H9 (cell line): ENCODE measurements at regions not wholly inside any gene's neighbourhood (a gene's known extent, or its start where the extent isn't known, plus 50 kb on each side); places are given as distances from the start of the nearest gene placed in this dataset.

ENCODE experiments used
- DNase-seq: peaks from one replicate; pipeline ENCODE4 v3.0.0-alpha.2; 2017
- H2AFZ ChIP-seq: one replicate; pipeline ENCODE4 v1.6.1; 2013; ENCODE audit warnings: mild to moderate bottlenecking, low read length, control low read depth, moderate library complexity
- H2AK5ac ChIP-seq: 2 replicates; pipeline ENCODE4 v1.6.1; 2013; ENCODE audit warnings: low read length, control low read depth, mixed read lengths; ENCODE audit not compliant: insufficient read length
- H2BK120ac ChIP-seq: one replicate; pipeline ENCODE4 v1.6.1; 2013; ENCODE audit warnings: low read depth, mild to moderate bottlenecking, low read length, control low read depth, inconsistent platforms; ENCODE audit not compliant: poor library complexity, severe bottlenecking
- H2BK12ac ChIP-seq: 2 replicates; pipeline ENCODE4 v1.6.1; 2013; ENCODE audit warnings: low read length, control low read depth, mixed read lengths, low read depth; ENCODE audit not compliant: insufficient read length
- H2BK15ac ChIP-seq: 2 replicates; pipeline ENCODE4 v1.6.1; 2013; ENCODE audit warnings: low read depth, low read length, control low read depth
- H2BK20ac ChIP-seq: one replicate; pipeline ENCODE4 v1.6.1; 2013; ENCODE audit warnings: low read depth, mild to moderate bottlenecking, low read length, control low read depth, inconsistent platforms; ENCODE audit not compliant: poor library complexity, severe bottlenecking
- H2BK5ac ChIP-seq: 2 replicates; pipeline ENCODE4 v1.6.1; 2013; ENCODE audit warnings: low read length, control low read depth, mixed read lengths; ENCODE audit not compliant: insufficient read length
- H3K14ac ChIP-seq: 2 replicates; pipeline ENCODE4 v1.6.1; 2013; ENCODE audit warnings: low read length, control low read depth; ENCODE audit not compliant: insufficient read depth
- H3K18ac ChIP-seq: 2 replicates; pipeline ENCODE4 v1.6.1; 2013; ENCODE audit warnings: low read depth, mild to moderate bottlenecking, mixed read lengths, low read length, control low read depth; ENCODE audit not compliant: insufficient read length
- H3K23ac ChIP-seq: 2 replicates; pipeline ENCODE4 v1.6.1; 2013; ENCODE audit warnings: low read length, control low read depth, mixed read lengths, low read depth; ENCODE audit not compliant: insufficient read length
- H3K23me2 ChIP-seq: 2 replicates; pipeline ENCODE4 v1.6.1; 2013; ENCODE audit warnings: low read depth, mild to moderate bottlenecking, mixed read lengths, low read length, control low read depth; ENCODE audit not compliant: insufficient read length, poor library complexity, severe bottlenecking
- H3K27ac ChIP-seq: 2 replicates; pipeline ENCODE4 v1.5.1; 2013; ENCODE audit warnings: low read length, control low read depth, mixed read lengths, low read depth; ENCODE audit not compliant: insufficient read length
- H3K27me3 ChIP-seq: 2 replicates; pipeline ENCODE4 v1.6.1; 2013; ENCODE audit warnings: low read length, control low read depth, inconsistent platforms; ENCODE audit not compliant: insufficient read depth
- H3K4ac ChIP-seq: 2 replicates; pipeline ENCODE4 v1.6.1; 2013; ENCODE audit warnings: low read depth, mild to moderate bottlenecking, control low read depth, inconsistent platforms, low read length, moderate library complexity
- H3K4me1 ChIP-seq: 2 replicates; pipeline ENCODE4 v1.6.1; 2013; ENCODE audit warnings: low read length, control low read depth, inconsistent platforms; ENCODE audit not compliant: insufficient read depth
- H3K4me2 ChIP-seq: 2 replicates; pipeline ENCODE4 v1.6.1; 2013; ENCODE audit warnings: low read length, control low read depth, mixed read lengths; ENCODE audit not compliant: insufficient read length, insufficient read depth
- H3K56ac ChIP-seq: 2 replicates; pipeline ENCODE4 v1.6.1; 2013; ENCODE audit warnings: low read depth, mild to moderate bottlenecking, mixed read lengths, low read length, control low read depth; ENCODE audit not compliant: insufficient read length
- H3K79me1 ChIP-seq: 2 replicates; pipeline ENCODE4 v1.6.1; 2013; ENCODE audit warnings: low read depth, mild to moderate bottlenecking, moderate library complexity, low read length, control low read depth, inconsistent platforms; ENCODE audit not compliant: insufficient read depth, poor library complexity, severe bottlenecking
- H3K79me2 ChIP-seq: 2 replicates; pipeline ENCODE4 v1.6.1; 2013; ENCODE audit warnings: low read length, control low read depth, inconsistent platforms; ENCODE audit not compliant: insufficient read depth
- H3K9ac ChIP-seq: 2 replicates; pipeline ENCODE4 v1.6.1; 2013; ENCODE audit warnings: low read length, control low read depth, mixed read lengths; ENCODE audit not compliant: insufficient read length; ENCODE audit errors: extremely low read depth
- H3K9me3 ChIP-seq: one replicate; pipeline ENCODE4 v1.6.1; 2013; ENCODE audit warnings: low read depth, low read length, inconsistent platforms; ENCODE audit not compliant: control insufficient read depth
- H3T11ph ChIP-seq: one replicate; pipeline ENCODE4 v1.6.1; 2013; ENCODE audit warnings: mild to moderate bottlenecking, low read length, control low read depth, inconsistent platforms
- H4K20me1 ChIP-seq: one replicate; pipeline ENCODE4 v1.6.1; 2013; ENCODE audit not compliant: control insufficient read depth, insufficient read length, insufficient read depth
- H4K5ac ChIP-seq: 2 replicates; pipeline ENCODE4 v1.6.1; 2013; ENCODE audit warnings: low read depth, mild to moderate bottlenecking, mixed read lengths, low read length, control low read depth; ENCODE audit not compliant: insufficient read length
- H4K8ac ChIP-seq: replicated peaks from 2 replicates; pipeline ENCODE4 v1.6.1; 2013; ENCODE audit warnings: low read length, control low read depth, mixed read lengths, low read depth; ENCODE audit not compliant: insufficient read length
- H4K91ac ChIP-seq: 2 replicates; pipeline ENCODE4 v1.6.1; 2013; ENCODE audit warnings: low read depth, mild to moderate bottlenecking, moderate library complexity, mixed read lengths, low read length, control low read depth; ENCODE audit not compliant: insufficient read length
- H3K27ac Mint-ChIP-seq, 3 experiments: 2 replicates in 2 of 3; 3 replicates in 1 of 3; pipeline ENCODE4 v1.8.0; 2020 to 2021; ENCODE audit warnings: mixed read lengths in 3 of 3, mild to moderate bottlenecking in 1 of 3, moderate library complexity in 1 of 3
- H3K27me3 Mint-ChIP-seq: 2 replicates; pipeline ENCODE4 v1.8.0; 2021; ENCODE audit warnings: low read depth, mild to moderate bottlenecking, moderate library complexity, mixed read lengths
- H3K36me3 Mint-ChIP-seq, 3 experiments: 2 replicates in 2 of 3; 3 replicates in 1 of 3; pipeline ENCODE4 v1.8.0; 2020 to 2021; ENCODE audit warnings: low read depth in 3 of 3, mixed read lengths in 3 of 3; ENCODE audit not compliant: insufficient read depth in 1 of 3
- H3K4me1 Mint-ChIP-seq, 2 experiments: 2 replicates each; pipeline ENCODE4 v1.8.0; 2020; ENCODE audit warnings: mixed read lengths in 2 of 2
- H3K4me3 Mint-ChIP-seq, 2 experiments: 2 replicates in 1 of 2; 3 replicates in 1 of 2; pipeline ENCODE4 v1.8.0; 2020 to 2021; ENCODE audit warnings: mild to moderate bottlenecking in 2 of 2, mixed read lengths in 2 of 2, moderate library complexity in 1 of 2
- H3K9me3 Mint-ChIP-seq, 2 experiments: 2 replicates in 1 of 2; 3 replicates in 1 of 2; pipeline ENCODE4 v1.8.0; 2020; ENCODE audit warnings: mild to moderate bottlenecking in 2 of 2, mixed read lengths in 2 of 2, moderate library complexity in 1 of 2
- WGBS: extraction: QIAGEN DNeasy Blood & Tissue Kit; methylation state at CpG from one replicate; pipeline ENCODE4 v1.1.7; 2013; ENCODE audit warnings: missing lambda C conversion rate, low lambda C conversion rate, mixed read lengths; ENCODE audit not compliant: insufficient read length; ENCODE audit errors: extremely low coverage; 5-methylcytosine and 5-hydroxymethylcytosine counted together
- TF ChIP-seq, protein P1 (sequence below): fragments of 200-600 bp; sonication (generic); conservative IDR thresholded peaks from 3 replicates; pipeline ENCODE4 v1.8.0; 2021; ENCODE audit warnings: antibody characterized with exemption, mild to moderate bottlenecking

DNA sequence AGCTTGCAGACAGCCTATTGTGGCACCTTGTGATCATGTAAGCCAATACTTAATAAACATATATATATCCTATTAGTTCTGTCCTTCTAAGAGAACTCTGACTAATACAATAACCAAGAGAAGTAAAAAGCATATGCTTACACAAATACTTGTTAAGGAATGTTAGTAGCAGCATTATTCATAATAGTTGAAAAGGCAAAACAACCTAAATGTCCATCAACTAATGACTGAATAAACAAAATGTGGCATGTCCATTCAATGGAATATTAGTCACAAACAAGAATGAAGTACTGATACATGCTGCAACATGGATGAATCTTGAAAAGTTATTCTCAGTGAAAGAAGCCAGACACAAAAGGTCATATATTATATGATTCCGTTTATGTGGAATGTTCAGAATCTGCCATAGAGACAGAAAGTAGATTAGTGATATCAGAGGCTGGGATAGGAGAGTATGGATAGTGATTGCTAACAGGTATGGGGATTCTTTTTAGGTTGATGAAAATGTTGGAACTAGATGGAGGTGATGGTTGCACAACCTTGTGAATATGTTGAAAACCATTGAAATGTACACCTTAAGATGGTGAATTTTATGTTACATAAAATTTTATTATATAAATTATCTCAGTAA lies 112.5 kb upstream of the UNC5B start:
- H4K5ac ChIP-seq = no peak overlapping the region
- H3K9me3 Mint-ChIP-seq = no peaks in the 10 kb centered on the region; a peak in 2 of 5 replicates
- H3K14ac ChIP-seq = no peak overlapping the region
- no peak overlapping the region for H2BK120ac ChIP-seq
- H3K4me3 Mint-ChIP-seq = no peak overlapping the region; a peak in 1 of 5 replicates
- H4K8ac ChIP-seq = no peak overlapping the region
- H3K79me1 ChIP-seq = no peaks in the 10 kb centered on the region
- H2AK5ac ChIP-seq = no peak overlapping the region
- H3T11ph ChIP-seq = no peak overlapping the region
- H3K9me3 ChIP-seq = no peaks in the 10 kb centered on the region
- no peak overlapping the region for H3K4ac ChIP-seq
- H3K36me3 Mint-ChIP-seq = no peaks in the 10 kb centered on the region
- H4K91ac ChIP-seq = no peak overlapping the region
- DNase-seq = no peak
- no peak overlapping the region for H2BK12ac ChIP-seq
- H3K56ac ChIP-seq = no peak overlapping the region
- H3K23me2 ChIP-seq = no peaks in the 10 kb centered on the region
- no peak overlapping the region for H3K23ac ChIP-seq
- H3K9ac ChIP-seq = no peak overlapping the region
- H3K4me2 ChIP-seq = no peak overlapping the region
- no CpG with 5 or more reads among the region's 1 CpG for WGBS
- H2BK20ac ChIP-seq = no peak overlapping the region
- H2BK5ac ChIP-seq = no peak overlapping the region
- no peak overlapping the region for H2BK15ac ChIP-seq
- no peaks in the 10 kb centered on the region for H3K79me2 ChIP-seq
- H3K4me1 ChIP-seq = no peaks in the 10 kb centered on the region
- H3K27me3 ChIP-seq = no peaks in the 10 kb centered on the region
- no peaks in the 10 kb centered on the region for H4K20me1 ChIP-seq
- H3K27me3 Mint-ChIP-seq = peaks cover 14% of the 10 kb centered on the region
- no peak overlapping the region for H3K27ac ChIP-seq
- no peak overlapping the region for H3K18ac ChIP-seq
- H3K27ac Mint-ChIP-seq = no peak overlapping the region
- TF ChIP-seq, protein P1, sequence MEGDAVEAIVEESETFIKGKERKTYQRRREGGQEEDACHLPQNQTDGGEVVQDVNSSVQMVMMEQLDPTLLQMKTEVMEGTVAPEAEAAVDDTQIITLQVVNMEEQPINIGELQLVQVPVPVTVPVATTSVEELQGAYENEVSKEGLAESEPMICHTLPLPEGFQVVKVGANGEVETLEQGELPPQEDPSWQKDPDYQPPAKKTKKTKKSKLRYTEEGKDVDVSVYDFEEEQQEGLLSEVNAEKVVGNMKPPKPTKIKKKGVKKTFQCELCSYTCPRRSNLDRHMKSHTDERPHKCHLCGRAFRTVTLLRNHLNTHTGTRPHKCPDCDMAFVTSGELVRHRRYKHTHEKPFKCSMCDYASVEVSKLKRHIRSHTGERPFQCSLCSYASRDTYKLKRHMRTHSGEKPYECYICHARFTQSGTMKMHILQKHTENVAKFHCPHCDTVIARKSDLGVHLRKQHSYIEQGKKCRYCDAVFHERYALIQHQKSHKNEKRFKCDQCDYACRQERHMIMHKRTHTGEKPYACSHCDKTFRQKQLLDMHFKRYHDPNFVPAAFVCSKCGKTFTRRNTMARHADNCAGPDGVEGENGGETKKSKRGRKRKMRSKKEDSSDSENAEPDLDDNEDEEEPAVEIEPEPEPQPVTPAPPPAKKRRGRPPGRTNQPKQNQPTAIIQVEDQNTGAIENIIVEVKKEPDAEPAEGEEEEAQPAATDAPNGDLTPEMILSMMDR = no peak
- H3K4me1 Mint-ChIP-seq = no peaks in the 10 kb centered on the region
- H2AFZ ChIP-seq = no peak overlapping the region
